GM12892 (cell line): ENCODE measurements at regions not wholly inside any gene's neighbourhood (a gene's known extent, or its start where the extent isn't known, plus 50 kb on each side); places are given as distances from the start of the nearest gene placed in this dataset.
"Not testable (repeated sequence)": the region's sequence is repeated elsewhere in the genome, so short reads cannot be mapped to it uniquely, and the experiment has no call there.

ENCODE experiments used
- DNase-seq: peaks from one replicate; pipeline ENCODE4 v3.0.0; 2011; ENCODE audit not compliant: insufficient read length
- FAIRE-seq: peaks from 2 replicates; lab custom pipeline; 2011; peaks lifted over from hg19 to GRCh38; lab: Jason Lieb, UNC
- POLR2A ChIP-seq: IDR thresholded peaks from 2 replicates; pipeline ENCODE4 v1.6.1; 2011; ENCODE audit warnings: low read depth, low read length, control low read depth
- POLR2AphosphoS5 ChIP-seq: IDR thresholded peaks from 2 replicates; pipeline ENCODE4 v1.6.1; 2011; ENCODE audit warnings: low read depth, low read length, control low read depth
- TAF1 ChIP-seq: IDR thresholded peaks from 2 replicates; pipeline ENCODE4 v1.6.1; 2011; ENCODE audit warnings: low read depth, mild to moderate bottlenecking, control low read depth, low read length, borderline replicate concordance

DNA sequence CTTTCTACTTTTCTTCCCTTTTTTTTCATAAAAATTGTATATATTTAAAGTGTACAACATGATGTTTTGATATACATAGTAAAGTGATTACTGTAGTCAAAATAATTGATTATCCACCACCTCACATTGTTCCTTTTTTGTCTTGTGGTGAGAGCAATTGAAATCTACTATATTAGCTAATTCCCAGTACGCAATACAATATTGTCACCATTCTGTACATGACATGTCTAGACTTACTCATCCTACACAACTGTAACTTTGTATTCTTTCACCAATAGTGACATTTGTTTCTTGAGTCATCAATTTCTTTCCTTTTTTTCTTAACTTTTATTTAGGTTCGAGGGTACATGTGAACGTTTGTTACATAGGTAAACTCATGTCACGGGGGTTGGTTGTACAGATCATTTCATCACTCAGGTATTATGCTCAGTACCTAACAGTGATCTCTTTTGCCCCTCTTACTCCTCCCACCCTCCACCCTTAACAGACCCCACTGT is 265.2 kb downstream of the KCNRG start:
- no peak for FAIRE-seq
- TF ChIP-seq TAF1: no peak
- no peak for TF ChIP-seq POLR2AphosphoS5
- no peak for TF ChIP-seq POLR2A

DNA sequence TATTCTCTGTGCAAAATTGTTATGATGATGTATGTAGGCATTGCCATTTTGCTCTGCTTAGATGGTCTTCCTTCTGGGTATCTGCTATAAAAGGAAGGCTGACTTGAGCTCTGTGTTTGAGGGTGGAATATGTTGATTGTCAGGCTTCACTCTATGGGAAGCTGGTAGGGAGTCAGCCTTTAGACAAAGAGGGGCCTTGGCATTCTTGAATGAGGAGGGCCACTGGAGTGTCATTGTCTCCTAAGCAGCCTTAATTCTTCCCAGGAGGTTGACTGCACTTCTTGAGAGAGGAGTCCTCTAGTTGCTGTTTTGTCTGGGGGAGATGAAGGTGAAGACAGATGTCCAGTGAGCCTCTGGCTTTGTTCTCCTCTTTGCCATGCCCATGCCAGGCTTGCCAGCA is 266.8 kb downstream of the KCNRG start:
- no peak for FAIRE-seq
- TF ChIP-seq TAF1: no peak
- TF ChIP-seq POLR2A: no peak
- TF ChIP-seq POLR2AphosphoS5: no peak
- DNase-seq: no peak

More for the DNA sequence above, 265.2 kb downstream of the KCNRG start:
- DNase-seq: no peak

DNA sequence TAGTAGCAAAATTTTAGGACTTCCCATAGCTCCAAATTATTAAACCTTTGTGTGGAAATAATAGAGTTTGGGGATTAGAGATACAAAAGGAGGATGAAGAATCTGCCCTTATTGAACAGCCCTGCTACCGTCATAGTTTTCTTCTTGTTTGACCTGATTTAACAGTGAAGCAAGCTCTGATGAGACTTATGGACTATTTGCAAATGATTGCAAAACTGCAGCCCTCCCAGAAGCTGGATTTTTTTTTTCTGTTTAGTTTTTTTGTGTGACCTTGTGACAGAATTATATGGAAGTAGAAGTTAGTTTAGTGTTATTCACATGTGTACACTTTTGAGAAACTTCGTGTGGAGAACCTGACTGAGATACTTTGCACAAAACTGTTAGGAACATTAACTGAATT is 267.8 kb downstream of the KCNRG start:
- no peak for TF ChIP-seq TAF1
- TF ChIP-seq POLR2A: no peak
- no peak for TF ChIP-seq POLR2AphosphoS5
- no peak for DNase-seq
- FAIRE-seq: no peak

DNA sequence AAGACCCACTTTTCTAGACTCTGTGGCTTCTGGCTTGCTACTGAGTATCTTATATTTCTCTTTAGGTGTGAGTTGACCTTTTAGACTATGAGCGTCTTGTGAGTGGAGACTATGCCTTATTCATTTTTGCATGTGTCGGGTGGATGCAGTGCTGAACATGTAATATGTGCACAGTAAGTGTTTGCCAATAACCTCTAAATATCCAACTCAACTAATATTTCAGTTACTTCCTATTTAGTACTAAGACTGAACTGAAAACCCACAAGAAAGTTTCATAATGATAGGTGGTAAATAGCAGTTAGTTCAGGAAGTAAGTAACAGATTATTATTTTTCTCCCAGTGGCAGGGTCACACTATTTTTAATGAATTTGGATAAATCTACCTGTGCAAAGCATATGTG is 269.3 kb downstream of the KCNRG start:
- DNase-seq: no peak
- FAIRE-seq: no peak

DNA sequence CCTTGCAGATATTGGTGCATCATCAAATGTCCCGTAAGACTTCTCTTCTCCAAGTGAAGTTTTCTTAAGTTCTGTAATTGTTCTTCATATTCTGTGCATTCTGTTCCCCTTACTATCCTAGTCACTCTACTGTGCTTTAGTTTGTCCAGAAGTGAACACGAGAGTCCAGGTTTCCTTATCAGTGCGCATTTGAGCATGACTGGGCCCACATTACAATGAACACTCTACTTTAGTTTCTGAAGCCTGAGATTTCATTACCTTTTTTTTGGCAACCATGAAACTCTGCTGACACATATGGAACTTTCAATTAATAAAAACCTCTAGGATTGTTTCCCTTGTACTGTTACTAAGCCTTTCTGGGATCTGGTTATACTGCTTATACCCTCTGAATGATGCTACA is 270.0 kb downstream of the KCNRG start:
- no peak for FAIRE-seq
- no peak for TF ChIP-seq TAF1
- TF ChIP-seq POLR2A: no peak
- TF ChIP-seq POLR2AphosphoS5: no peak
- no peak for DNase-seq

More for the DNA sequence above, 269.3 kb downstream of the KCNRG start:
- no peak for TF ChIP-seq POLR2AphosphoS5
- no peak for TF ChIP-seq POLR2A
- no peak for TF ChIP-seq TAF1

DNA sequence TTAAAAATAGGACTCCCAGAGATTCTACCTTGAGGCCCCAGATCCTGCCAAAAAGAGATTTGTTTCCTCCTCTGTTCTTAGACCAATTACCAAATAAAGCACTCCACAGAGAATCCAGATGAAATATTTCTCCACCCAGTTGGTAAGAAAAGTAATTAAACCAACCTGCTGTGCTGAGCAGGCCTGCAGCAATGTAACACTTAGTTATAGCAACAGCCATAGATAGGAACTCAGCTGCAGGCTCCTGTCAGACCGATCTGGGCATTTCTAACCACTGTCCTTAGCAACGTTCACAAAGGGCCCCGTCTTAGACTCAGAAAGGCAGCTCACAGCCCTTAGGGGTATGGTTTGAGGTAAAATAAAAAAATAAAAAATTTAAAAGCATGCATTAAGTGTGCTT is 271.1 kb downstream of the KCNRG start:
- no peak for DNase-seq
- no peak for FAIRE-seq
- TF ChIP-seq TAF1: no peak
- TF ChIP-seq POLR2AphosphoS5: no peak
- no peak for TF ChIP-seq POLR2A

DNA sequence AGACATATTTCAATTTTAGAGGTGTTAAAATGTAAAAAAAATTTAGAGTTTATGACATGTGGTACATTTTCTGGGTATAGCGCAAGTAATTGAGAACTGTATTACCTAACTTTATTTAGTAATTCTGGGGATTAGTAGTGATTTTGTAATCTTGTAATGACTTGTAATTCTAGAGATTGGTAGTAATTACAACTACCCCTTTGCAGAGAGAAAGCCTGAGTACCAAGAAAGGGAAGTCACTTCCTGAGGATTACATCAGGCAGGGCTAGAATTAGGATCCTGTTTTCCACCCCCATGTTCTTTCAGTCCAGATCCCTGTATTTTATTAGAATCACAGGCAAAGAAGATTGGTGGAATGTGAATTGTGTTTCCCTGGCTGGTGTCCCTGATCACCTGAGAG is 274.9 kb downstream of the KCNRG start:
- FAIRE-seq (no peak), DNase-seq (no peak)
- no peak for TF ChIP-seq POLR2AphosphoS5
- no peak for TF ChIP-seq TAF1
- no peak for TF ChIP-seq POLR2A

GRCh38 chr13:50291611-50292010 is 276.4 kb downstream of the KCNRG start:
- DNase-seq (no peak), FAIRE-seq (no peak)
- TF ChIP-seq POLR2AphosphoS5 (no peak), POLR2A (no peak)

- DNase-seq (no peak), FAIRE-seq (no peak)
- no peak for TF ChIP-seq POLR2AphosphoS5
These were observed 276.8 kb downstream of the KCNRG start for GRCh38 chr13:50292081-50292480.

DNA sequence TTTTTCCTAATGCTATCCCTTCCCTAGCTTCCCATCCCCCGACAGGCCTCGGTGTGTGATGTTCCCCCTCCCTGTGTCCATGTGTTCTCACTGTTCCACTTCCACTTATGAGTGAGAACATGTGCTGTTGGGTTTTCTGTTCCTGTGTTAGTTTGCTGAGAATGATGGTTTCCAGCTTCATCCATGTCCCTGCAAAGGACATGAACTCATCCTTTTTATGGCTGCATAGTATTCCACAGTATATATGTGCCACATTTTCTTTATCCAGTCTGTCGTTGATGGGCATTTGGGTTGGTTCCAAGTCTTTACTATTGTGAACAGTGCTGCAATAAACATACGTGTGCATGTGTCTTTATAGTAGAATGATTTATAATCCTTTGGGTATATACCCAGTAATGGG is 279.2 kb downstream of the KCNRG start:
- FAIRE-seq, DNase-seq: not testable (repeated sequence)

DNA sequence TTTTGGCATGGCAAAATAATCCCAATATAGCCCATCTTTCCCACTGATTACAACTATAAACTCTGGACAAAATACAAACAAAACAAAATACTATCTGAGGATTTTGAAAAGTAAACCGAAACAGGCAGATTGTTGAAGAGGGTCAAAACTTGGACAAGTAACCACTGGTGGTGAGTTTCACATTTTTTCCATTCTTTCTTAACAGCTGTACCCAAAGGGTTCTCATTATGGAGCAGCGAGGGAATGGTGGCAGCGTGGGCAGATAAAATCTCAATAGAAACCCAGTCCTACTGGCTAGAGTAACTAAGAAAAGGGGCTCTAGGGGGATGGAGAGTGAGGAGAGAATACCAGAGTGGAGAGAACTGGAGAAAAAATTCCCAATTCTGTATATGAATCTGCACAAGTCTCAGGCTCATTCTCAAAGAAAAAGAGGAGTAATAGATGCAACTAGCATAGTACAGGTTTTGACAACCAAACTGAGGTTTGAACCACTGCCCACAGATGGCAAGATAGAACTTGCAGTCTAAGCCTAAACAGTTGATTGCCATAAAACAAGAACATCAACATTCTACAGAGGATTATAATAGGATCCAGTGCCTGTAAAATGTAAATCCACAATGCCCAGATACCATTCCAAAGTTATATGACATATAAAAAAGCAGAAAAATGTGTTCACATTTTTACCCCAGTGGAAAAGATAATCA is 284.5 kb downstream of the KCNRG start:
- DNase-seq (no peak), FAIRE-seq (no peak)
- TF ChIP-seq TAF1: no peak
- no peak for TF ChIP-seq POLR2AphosphoS5
- no peak for TF ChIP-seq POLR2A

DNA sequence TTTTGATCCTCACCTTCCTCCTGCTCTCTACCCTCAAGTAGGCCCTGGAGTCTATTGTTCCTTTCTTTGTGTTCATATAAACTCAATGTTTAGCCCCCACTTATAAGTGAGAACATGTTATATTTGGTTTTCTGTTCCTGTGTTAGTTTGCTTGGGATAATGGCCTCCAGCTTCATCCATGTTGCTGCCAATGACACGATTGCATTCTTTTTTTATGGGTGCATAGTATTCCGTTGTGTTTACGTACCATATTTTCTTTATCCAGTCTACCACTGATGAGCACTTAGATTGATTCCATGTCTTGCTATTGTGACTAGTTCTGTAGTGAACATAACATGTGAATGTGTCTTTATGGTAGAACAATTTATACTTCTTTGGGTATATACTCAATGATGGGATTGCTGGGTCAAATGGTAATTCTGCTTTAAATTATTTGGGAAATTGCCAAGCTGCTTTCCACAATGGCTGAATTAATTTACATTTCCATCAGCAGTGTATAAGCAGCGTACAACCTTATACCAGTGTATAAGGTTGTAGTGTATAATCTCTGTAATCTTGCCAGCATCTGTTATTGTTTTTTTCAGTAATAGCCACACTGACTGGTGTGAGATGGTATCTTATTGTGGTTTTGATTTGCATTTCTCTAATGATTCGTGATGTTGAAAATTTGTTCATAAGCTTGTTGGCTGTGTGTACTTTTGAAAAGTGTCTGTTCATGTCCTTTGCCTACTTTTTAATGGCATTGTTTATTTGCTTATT is 288.9 kb downstream of the KCNRG start:
- FAIRE-seq (no peak), DNase-seq (no peak)
- TF ChIP-seq TAF1: no peak
